Central memory CD8-positive, alpha-beta T cell (primary cell): ENCODE measurements at regions not wholly inside any gene's neighbourhood (a gene's known extent, or its start where the extent isn't known, plus 50 kb on each side); places are given as distances from the start of the nearest gene placed in this dataset.
"Not testable (repeated sequence)": the region's sequence is repeated elsewhere in the genome, so short reads cannot be mapped to it uniquely, and the experiment has no call there.

Experiments
- ATAC-seq: fragments of 150-1000 bp; cut with Tn5 transposase; replicated peaks from 2 replicates; pipeline ENCODE4 v1.10.0; 2022; ENCODE audit warnings: mild to moderate bottlenecking, moderate FRiP score, moderate number of reproducible peaks; ENCODE audit not compliant: poor library complexity, severe bottlenecking; ENCODE audit errors: extremely low read depth
- DNase-seq, 2 donors: peaks; one replicate each; pipeline ENCODE4 v3.0.0; 2021; ENCODE audit warnings: low spot score in 2 of 2
- H3K27ac Mint-ChIP-seq: one replicate; pipeline ENCODE4 v1.8.0; 2022; ENCODE audit warnings: low read depth, mild to moderate bottlenecking, moderate library complexity, mixed read lengths
- H3K27me3 Mint-ChIP-seq: one replicate; pipeline ENCODE4 v1.8.0; 2022; ENCODE audit warnings: mixed read lengths
- H3K36me3 Mint-ChIP-seq: one replicate; pipeline ENCODE4 v1.8.0; 2022; ENCODE audit warnings: mild to moderate bottlenecking, moderate library complexity, mixed read lengths; ENCODE audit not compliant: insufficient read depth
- H3K4me1 Mint-ChIP-seq: one replicate; pipeline ENCODE4 v1.8.0; 2022; ENCODE audit warnings: mixed read lengths
- H3K4me3 Mint-ChIP-seq: one replicate; pipeline ENCODE4 v1.8.0; 2022; ENCODE audit warnings: mild to moderate bottlenecking, moderate library complexity, mixed read lengths
- H3K9me3 Mint-ChIP-seq: one replicate; pipeline ENCODE4 v1.8.0; 2022; ENCODE audit warnings: mixed read lengths

DNA sequence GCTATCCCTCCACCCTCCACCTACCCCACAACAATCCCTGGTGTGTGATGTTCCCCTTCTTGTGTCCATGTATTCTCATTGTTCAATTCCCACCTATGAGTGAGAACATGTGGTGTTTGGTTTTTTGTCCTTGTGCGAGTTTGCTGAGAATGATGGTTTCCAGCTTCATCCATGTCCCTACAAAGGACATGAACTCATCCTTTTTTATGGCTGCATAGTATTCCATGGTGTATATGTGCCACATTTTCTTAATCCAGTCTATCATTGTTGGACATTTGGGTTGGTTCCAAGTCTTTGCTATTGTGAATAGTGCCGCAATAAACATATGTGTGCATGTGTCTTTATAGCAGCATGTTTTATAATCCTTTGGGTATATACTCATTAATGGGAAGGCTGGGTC is 1117.6 kb downstream of the DNAJB9 start:
- H3K27me3 Mint-ChIP-seq, H3K36me3 Mint-ChIP-seq, H3K27ac Mint-ChIP-seq, H3K9me3 Mint-ChIP-seq, H3K4me3 Mint-ChIP-seq, DNase-seq, ATAC-seq, H3K4me1 Mint-ChIP-seq: not testable (repeated sequence)

DNA sequence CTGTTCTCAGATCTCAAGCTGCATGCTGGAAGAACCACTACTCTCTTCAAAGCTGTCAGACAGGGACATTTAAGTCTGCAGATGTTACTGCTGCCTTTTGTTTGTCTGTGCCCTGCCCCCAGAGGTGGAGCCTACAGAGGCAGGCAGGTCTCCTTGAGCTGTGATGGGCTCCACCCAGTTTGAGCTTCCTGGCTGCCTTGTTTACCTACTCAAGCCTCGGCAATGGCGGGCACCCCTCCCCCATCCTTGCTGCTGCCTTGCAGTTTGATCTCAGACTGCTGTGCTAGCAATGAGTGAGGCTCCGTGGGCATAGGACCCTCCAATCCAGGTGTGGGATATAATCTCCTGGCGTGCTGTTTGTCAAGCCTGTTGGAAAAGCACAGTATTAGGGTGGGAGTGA is 1122.9 kb downstream of the DNAJB9 start:
- H3K4me3 Mint-ChIP-seq, H3K27ac Mint-ChIP-seq, ATAC-seq, H3K36me3 Mint-ChIP-seq, H3K27me3 Mint-ChIP-seq, H3K4me1 Mint-ChIP-seq, DNase-seq: not testable (repeated sequence)
- H3K9me3 Mint-ChIP-seq: peaks cover 17% of the 10 kb centered on the region

DNA sequence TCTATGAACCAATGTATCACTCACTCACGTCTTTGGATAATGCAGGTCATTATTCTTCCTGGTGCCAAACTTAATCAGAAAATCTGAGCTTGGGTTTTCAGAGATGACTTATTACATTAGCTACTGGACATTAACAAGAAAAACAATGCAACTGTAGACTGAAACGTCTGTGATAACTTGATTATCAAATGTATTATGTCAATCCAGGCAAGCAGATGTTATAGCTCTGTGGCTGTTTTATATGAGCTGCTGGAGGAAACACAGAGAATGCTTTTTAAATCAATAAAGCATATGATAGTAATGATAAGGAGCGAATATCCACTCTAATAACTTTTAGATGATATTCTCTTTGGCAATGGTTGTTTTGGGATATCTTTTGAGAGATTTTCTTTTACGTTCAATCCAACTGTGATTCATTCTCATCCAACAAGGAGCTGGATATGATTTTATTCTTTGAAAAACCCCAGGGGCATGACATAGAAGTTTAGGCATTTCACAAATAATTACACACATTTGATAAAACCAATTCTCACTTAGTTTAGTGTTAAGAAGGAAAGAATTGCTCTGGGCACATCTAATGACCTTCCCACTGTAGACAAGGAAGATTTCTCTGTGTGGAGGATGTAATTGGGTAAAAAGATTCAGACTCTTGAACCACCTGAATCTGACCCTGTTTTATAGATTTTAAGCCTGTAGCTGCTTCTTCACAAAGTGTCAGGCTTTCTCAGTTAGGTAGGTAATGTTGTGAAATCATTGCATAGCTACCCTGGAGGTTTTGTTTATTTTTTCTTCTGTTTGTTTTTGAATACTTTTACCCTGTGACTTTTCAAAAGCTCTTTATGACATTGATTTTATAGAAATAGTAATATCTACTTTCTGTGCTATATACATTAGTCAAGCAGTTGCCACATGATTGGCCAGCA is 1124.7 kb downstream of the DNAJB9 start:
- no peak overlapping the region for H3K4me3 Mint-ChIP-seq
- no peaks in the 10 kb centered on the region for H3K27me3 Mint-ChIP-seq
- ATAC-seq (no peak), DNase-seq (no peak)
- H3K4me1 Mint-ChIP-seq: no peaks in the 10 kb centered on the region
- no peak overlapping the region for H3K27ac Mint-ChIP-seq
- no peaks in the 10 kb centered on the region for H3K36me3 Mint-ChIP-seq
- peaks cover 17% of the 10 kb centered on the region for H3K9me3 Mint-ChIP-seq

DNA sequence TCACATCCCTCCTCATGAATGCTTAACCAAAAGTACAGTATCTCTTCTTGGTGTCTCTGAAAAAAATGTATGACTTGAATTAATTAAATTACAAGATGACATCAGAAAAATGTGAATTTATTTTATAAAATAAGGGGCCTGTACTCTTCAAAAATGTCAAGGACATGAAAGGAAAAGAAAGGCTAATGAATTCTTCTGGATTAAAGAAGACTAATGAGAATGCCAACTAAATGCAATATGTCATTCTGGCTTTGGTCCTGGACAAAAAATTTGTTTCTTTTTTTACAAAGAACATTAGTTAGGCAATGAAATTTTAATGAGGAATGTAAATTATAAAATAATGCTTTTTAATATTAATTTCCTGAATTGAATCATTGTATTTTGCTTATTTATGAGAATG is 1125.7 kb downstream of the DNAJB9 start:
- Mint-ChIP-seq H3K4me1 (no peaks in the 10 kb centered on the region), H3K27me3 (no peaks in the 10 kb centered on the region), H3K9me3 (peaks cover 21% of the 10 kb centered on the region), H3K4me3 (no peak overlapping the region), H3K27ac (no peak overlapping the region), H3K36me3 (no peaks in the 10 kb centered on the region)
- ATAC-seq (no peak), DNase-seq (no peak)

DNA sequence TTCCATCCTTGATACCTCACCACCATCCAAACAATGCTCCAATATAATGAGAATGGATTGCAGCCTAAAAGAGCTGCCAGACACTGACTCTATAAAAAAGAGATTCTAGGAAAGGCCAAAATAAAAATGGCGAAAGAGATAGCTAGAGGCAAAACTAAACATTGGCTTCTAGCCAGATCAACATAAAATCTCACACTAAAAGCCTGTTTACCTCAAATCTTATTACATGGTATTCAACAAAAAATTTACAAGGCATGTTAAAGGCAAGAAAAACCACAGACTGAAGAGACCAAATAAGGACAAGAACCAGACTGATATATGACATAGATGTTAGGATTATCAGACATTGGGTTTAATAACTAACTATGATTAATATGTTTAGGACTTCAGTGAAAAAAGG is 1127.0 kb downstream of the DNAJB9 start:
- no peak for DNase-seq
- no peak for ATAC-seq
- Mint-ChIP-seq H3K4me3 (no peak overlapping the region), H3K36me3 (no peaks in the 10 kb centered on the region), H3K9me3 (peaks cover 21% of the 10 kb centered on the region), H3K27me3 (no peaks in the 10 kb centered on the region), H3K27ac (no peak overlapping the region), H3K4me1 (no peaks in the 10 kb centered on the region)

DNA sequence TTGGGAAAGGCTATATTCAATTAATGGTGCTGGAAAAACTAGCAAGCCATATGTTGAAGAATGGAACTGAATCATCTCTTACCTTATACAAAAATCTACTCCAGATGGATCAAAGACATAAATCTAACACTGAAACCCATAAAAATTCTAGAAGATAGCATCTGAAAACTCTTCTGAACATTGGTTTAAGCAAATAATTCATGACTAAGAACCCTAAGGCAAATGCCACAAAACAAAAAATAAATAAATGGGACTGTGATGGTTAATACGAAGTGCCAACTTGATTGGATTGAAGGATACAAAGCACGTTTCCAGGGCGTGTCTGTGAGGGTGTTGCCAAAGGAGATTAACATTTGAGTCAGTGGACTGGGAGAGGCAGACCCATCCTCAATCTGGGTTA is 1130.0 kb downstream of the DNAJB9 start:
- DNase-seq: no peak
- Mint-ChIP-seq H3K4me3 (no peak overlapping the region), H3K36me3 (no peaks in the 10 kb centered on the region), H3K4me1 (no peaks in the 10 kb centered on the region), H3K27ac (no peak overlapping the region), H3K27me3 (no peaks in the 10 kb centered on the region), H3K9me3 (peaks cover 27% of the 10 kb centered on the region)
- no peak for ATAC-seq

DNA sequence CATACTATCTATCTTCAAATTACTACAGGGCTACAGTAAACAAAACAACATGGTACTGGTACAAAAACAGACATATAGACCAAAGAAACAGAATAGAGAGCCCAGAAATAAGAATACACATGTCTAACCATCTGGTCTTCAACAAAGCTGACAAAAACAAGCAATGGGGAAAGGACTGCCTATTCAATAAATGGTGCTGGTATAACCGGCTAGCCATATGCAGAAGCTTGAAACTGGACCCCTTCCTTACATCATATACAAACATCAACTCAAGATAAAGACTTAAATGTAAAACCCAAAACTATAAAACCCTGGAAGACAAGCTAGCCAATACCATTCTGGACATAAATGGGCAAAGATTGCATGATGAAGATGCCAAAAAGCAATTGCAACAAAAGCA is 1143.7 kb downstream of the DNAJB9 start:
- Mint-ChIP-seq H3K4me1 (no peaks in the 10 kb centered on the region), H3K36me3 (no peaks in the 10 kb centered on the region), H3K4me3 (no peak overlapping the region), H3K27me3 (no peaks in the 10 kb centered on the region), H3K9me3 (no peaks in the 10 kb centered on the region), H3K27ac (no peak overlapping the region)
- ATAC-seq: no peak
- DNase-seq: no peak

DNA sequence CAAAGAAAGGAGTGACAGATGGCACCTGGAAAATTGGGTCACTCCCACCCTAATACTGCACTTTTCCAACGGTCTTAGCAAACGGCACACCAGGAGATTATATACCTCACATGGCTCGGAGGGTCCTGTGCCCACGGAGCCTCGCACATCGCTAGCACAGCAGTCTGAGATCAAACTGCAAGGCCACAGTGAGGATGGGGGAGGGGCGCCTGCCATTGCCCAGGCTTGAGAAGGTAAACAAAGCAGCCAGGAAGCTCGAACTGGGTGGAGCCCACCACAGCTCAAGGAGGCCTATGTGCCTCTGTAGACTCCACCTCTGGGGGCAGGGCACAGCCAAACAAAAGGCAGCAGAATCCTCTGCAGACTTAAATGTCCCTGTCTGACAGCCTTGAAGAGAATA is 1149.7 kb downstream of the DNAJB9 start:
- H3K27ac Mint-ChIP-seq, H3K4me3 Mint-ChIP-seq, H3K4me1 Mint-ChIP-seq, H3K27me3 Mint-ChIP-seq, ATAC-seq, H3K36me3 Mint-ChIP-seq, DNase-seq: not testable (repeated sequence)
- peaks cover 13% of the 10 kb centered on the region for H3K9me3 Mint-ChIP-seq

DNA sequence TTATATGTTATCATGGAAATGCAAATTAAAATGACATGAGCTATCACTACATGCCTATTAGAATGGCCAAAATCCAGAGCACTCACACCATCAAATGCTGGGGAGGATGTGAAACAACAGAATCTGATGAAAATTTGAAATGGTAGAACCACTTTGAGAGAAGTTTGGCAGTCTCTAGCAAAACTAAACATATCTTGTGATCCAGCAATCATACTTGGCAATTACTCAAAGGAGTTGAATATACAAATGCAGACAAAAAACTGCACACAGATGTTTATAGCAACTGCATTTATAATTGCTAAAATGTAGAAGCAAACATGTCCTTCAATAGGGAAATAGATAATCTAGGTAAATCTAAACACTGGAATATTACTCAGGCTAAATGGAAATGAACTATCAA is 1164.9 kb downstream of the DNAJB9 start:
- no peak overlapping the region for H3K27ac Mint-ChIP-seq
- peaks cover 17% of the 10 kb centered on the region for H3K9me3 Mint-ChIP-seq
- H3K36me3 Mint-ChIP-seq: no peaks in the 10 kb centered on the region
- H3K4me3 Mint-ChIP-seq: no peak overlapping the region
- H3K27me3 Mint-ChIP-seq: no peaks in the 10 kb centered on the region
- no peaks in the 10 kb centered on the region for H3K4me1 Mint-ChIP-seq
- ATAC-seq (no peak), DNase-seq (no peak)

DNA sequence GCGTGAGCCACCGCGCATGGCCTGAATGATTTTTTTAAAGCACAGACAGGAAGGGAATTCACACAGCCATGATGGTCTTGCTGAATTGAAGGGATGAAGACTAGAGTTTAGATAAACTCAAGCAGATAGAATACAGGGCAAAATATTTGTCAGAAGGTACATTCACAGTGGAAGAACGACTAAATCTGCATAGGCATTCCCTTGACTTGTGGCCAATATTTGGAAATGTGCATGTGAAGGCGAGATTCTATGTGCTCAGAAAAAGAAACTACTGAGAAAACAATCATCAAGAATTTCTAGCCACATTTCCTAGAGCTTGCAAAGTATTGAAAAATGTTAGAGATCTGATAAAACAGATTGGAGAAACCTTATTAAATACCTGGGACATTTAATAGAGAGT is 1166.2 kb downstream of the DNAJB9 start:
- no peak for DNase-seq
- Mint-ChIP-seq H3K27me3 (no peaks in the 10 kb centered on the region), H3K27ac (no peak overlapping the region), H3K4me1 (no peaks in the 10 kb centered on the region), H3K36me3 (no peaks in the 10 kb centered on the region), H3K4me3 (no peak overlapping the region), H3K9me3 (peaks cover 17% of the 10 kb centered on the region)
- ATAC-seq: no peak

DNA sequence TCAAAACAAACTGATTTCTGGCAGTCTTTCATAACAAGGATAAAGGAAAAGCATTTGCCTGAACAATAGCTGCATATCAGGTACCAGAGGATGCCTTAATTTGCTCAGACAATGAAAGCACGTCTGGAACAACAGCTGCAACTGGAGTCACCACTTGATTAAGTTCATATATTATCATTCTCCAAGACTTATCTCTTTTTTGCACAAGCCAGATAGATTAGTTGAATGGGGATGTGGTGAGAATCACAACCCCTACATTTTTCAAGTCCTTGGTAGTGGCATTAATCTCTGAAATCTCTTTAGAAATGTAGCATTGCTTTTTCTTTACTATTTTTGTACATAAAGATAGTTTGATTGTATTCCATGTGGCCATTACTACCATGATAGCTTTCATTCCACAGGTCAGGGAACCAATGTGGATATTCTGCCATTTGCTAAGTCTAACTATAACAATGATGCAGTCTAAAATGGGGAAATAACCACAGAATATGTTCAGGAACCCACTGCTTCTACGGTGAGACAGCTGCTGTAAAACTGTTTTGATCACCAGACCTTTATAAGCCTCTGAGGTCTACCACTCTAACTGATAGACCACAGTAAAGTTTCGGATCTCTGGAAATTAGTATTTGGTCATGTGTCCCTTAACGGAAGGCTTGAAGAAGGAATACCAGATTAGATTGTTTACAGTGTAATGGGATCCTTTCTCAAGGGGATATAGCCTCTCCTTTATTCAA is 1176.2 kb downstream of the DNAJB9 start:
- H3K27me3 Mint-ChIP-seq: no peaks in the 10 kb centered on the region
- DNase-seq (no peak), ATAC-seq (no peak)
- H3K4me1 Mint-ChIP-seq: no peaks in the 10 kb centered on the region
- no peaks in the 10 kb centered on the region for H3K36me3 Mint-ChIP-seq
- peaks cover 5% of the 10 kb centered on the region for H3K9me3 Mint-ChIP-seq
- H3K4me3 Mint-ChIP-seq: no peak overlapping the region
- H3K27ac Mint-ChIP-seq: no peak overlapping the region

DNA sequence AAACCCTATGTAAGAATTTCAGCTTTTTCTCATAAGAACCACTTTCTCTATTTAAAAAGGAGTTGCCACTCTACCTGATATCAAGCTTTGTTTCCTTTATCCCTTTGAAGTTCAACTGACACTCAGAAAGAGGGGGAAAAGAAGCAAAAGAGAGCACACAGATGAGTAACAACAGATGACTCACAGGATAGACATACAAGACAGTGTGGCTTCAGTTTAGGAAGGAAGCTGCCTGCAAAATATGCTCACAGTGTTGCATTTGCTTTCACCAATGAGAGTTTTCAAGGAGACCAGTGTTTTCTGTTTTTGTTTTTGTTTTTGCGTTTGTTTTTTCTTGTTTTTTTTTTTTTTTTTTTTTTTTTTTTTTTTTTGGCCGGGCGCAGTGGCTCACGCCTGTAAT is 1181.6 kb downstream of the DNAJB9 start:
- Mint-ChIP-seq H3K4me3 (no peak overlapping the region), H3K27me3 (no peaks in the 10 kb centered on the region), H3K4me1 (no peaks in the 10 kb centered on the region), H3K27ac (no peak overlapping the region), H3K9me3 (peaks cover 11% of the 10 kb centered on the region), H3K36me3 (no peaks in the 10 kb centered on the region)
- no peak for ATAC-seq
- no peak for DNase-seq

DNA sequence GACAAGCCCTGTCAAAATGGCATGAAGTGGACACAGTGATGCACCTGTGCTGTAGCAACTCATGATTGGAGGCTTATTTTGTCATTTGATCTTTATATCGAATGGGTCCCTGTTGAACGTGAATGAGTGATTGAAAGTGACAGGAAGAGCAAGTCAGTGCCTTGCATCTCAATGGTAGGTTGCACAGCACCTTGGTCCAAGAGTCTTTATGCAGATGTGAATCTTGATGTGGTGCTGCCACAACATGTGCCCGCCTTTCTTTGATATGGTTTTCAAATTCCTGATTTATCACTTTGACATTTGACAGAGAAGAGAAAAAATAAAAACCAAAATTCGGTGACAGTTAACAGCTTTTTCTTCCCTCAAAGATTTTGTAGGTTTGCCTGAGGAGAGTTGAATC is 1182.4 kb downstream of the DNAJB9 start:
- Mint-ChIP-seq H3K36me3 (no peaks in the 10 kb centered on the region), H3K27me3 (no peaks in the 10 kb centered on the region), H3K4me3 (no peak overlapping the region), H3K9me3 (peaks cover 13% of the 10 kb centered on the region), H3K4me1 (no peaks in the 10 kb centered on the region), H3K27ac (no peak overlapping the region)
- DNase-seq (no peak), ATAC-seq (no peak)
